Left lobe of liver (tissue), 2 donors: ENCODE measurements at regions not wholly inside any gene's neighbourhood (a gene's known extent, or its start where the extent isn't known, plus 50 kb on each side); places are given as distances from the start of the nearest gene placed in this dataset.

ENCODE experiments used
- ATAC-seq: fragments of 200-7000 bp; cut with Tn5 transposase; one replicate; pipeline ENCODE4 v1.9.1; 2020; ENCODE audit warnings: mild to moderate bottlenecking, moderate library complexity
- DNase-seq: peaks from one replicate; pipeline ENCODE4 v3.0.0-alpha.2; 2020; ENCODE audit warnings: low spot score
- donor health status: DM: no; HTN: no; CAD: no; lungs with moderate emphysema.
- donor health status: DM: no; HTN: yes; CAD: no.

- ATAC-seq (no peak), DNase-seq (no peak)
Measured at GRCh38 chr13:37412241-37412921, 186.2 kb downstream of the POSTN start.

GRCh38 chr13:37410316-37410715, 188.3 kb downstream of the POSTN start:
- DNase-seq, result no peak
- ATAC-seq, result no peak

GRCh38 chr13:37409756-37410155, 188.8 kb downstream of the POSTN start:
- DNase-seq (no peak), ATAC-seq (no peak)

- DNase-seq (no peak), ATAC-seq (no peak)
Measured at GRCh38 chr13:37407156-37407555, 191.4 kb downstream of the POSTN start.

GRCh38 chr13:37406031-37406430, 192.5 kb downstream of the POSTN start:
- no peak for DNase-seq
- no peak for ATAC-seq

GRCh38 chr13:37403776-37404527, 194.6 kb downstream of the POSTN start:
- DNase-seq (no peak), ATAC-seq (no peak)

- no peak for DNase-seq
- ATAC-seq, result no peak
Measured at GRCh38 chr13:37401721-37402120, 196.8 kb downstream of the POSTN start.

- no peak for DNase-seq
- no peak for ATAC-seq
Measured at GRCh38 chr13:37397535-37397934, 201.0 kb downstream of the POSTN start.

- ATAC-seq (no peak), DNase-seq (no peak)
Measured at GRCh38 chr13:37395544-37395943, 203.0 kb downstream of the POSTN start.

GRCh38 chr13:37392389-37392788, 206.2 kb downstream of the POSTN start:
- no peak for DNase-seq
- ATAC-seq, result no peak

- no peak for ATAC-seq
- no peak for DNase-seq
Measured at GRCh38 chr13:37390735-37391134, 207.8 kb downstream of the POSTN start.

GRCh38 chr13:37385956-37386670, 212.5 kb downstream of the POSTN start:
- DNase-seq, result no peak
- ATAC-seq, result no peak

- DNase-seq, result no peak
- no peak for ATAC-seq
Measured at GRCh38 chr13:37385248-37385647, 213.3 kb downstream of the POSTN start.

- ATAC-seq, result no peak
- no peak for DNase-seq
Measured at GRCh38 chr13:37383856-37384370, 214.7 kb downstream of the POSTN start.

GRCh38 chr13:37383046-37383445, 215.5 kb downstream of the POSTN start:
- DNase-seq (no peak), ATAC-seq (no peak)

GRCh38 chr13:37382146-37382545, 216.4 kb downstream of the POSTN start:
- DNase-seq, result no peak

GRCh38 chr13:37381502-37381901, 217.1 kb downstream of the POSTN start:
- DNase-seq (no peak), ATAC-seq (no peak)

More at GRCh38 chr13:37382146-37382545, 216.4 kb downstream of the POSTN start:
- ATAC-seq, result no peak

GRCh38 chr13:37379841-37380240, 218.7 kb downstream of the POSTN start:
- DNase-seq (no peak), ATAC-seq (no peak)

GRCh38 chr13:37375724-37376123, 222.8 kb downstream of the POSTN start:
- DNase-seq, result no peak
- ATAC-seq, result no peak

GRCh38 chr13:37375071-37375470, 223.5 kb downstream of the POSTN start:
- no peak for ATAC-seq
- no peak for DNase-seq

- no peak for ATAC-seq
- no peak for DNase-seq
Measured at GRCh38 chr13:37369616-37370015, 229.0 kb downstream of the POSTN start.

- ATAC-seq (no peak), DNase-seq (no peak)
Measured at GRCh38 chr13:37368501-37368900, 230.1 kb downstream of the POSTN start.
